ENCODE measurements at regions not wholly inside any gene's neighbourhood (a gene's known extent, or its start where the extent isn't known, plus 50 kb on each side); places are given as distances from the start of the nearest gene placed in this dataset.

GRCh38 chr11:95456714-95457491 is 225.9 kb upstream of the SESN3 start:
- TF ChIP-seq POLR2AphosphoS5 (IDR thresholded peaks at IDR 0.05; ENCODE audit: low read depth, low read length) (no peak), POLR2A (IDR thresholded peaks at IDR 0.05; ENCODE audit: low read depth, low read length) (no peak)
